Heart left ventricle (tissue), 16 donors: ENCODE measurements at regions not wholly inside any gene's neighbourhood (a gene's known extent, or its start where the extent isn't known, plus 50 kb on each side); places are given as distances from the start of the nearest gene placed in this dataset.

ENCODE experiments used
- ATAC-seq, 4 donors: fragments of 200-7000 bp; cut with Tn5 transposase; one replicate each; pipeline ENCODE4 v1.9.1; 2020 to 2022; ENCODE audit warnings: moderate library complexity in 4 of 4, mild to moderate bottlenecking in 3 of 4, moderate number of reproducible peaks in 1 of 4
- DNase-seq, 5 donors: peaks; one replicate each; pipeline ENCODE4 v3.0.0-alpha.2; 2020
- H3K27ac ChIP-seq, 12 donors: fragments of 200-600 bp; sonication (generic) in 4 of 12; one replicate each; pipeline versions ENCODE4 v1.5.0 to v1.8.0; 2016 to 2022; ENCODE audit warnings: mild to moderate bottlenecking in 2 of 12
- H3K27me3 ChIP-seq, 9 donors: fragments of 200-600 bp; sonication (generic) in 2 of 9; one replicate each; pipeline versions ENCODE4 v1.5.1 to v1.8.0; 2016 to 2022; ENCODE audit warnings: mild to moderate bottlenecking in 3 of 9
- H3K36me3 ChIP-seq, 9 donors: fragments of 200-600 bp; sonication (generic) in 2 of 9; one replicate each; pipeline versions ENCODE4 v1.5.0 to v1.8.0; 2018 to 2022; ENCODE audit warnings: mild to moderate bottlenecking in 2 of 9
- H3K4me1 ChIP-seq, 12 donors: fragments of 200-600 bp; sonication (generic) in 4 of 12; one replicate each; pipeline versions ENCODE4 v1.5.0 to v1.8.0; 2016 to 2022; ENCODE audit warnings: mild to moderate bottlenecking in 3 of 12
- H3K4me3 ChIP-seq, 12 donors: fragments of 200-600 bp; sonication (generic) in 4 of 12; one replicate each; pipeline versions ENCODE4 v1.5.0 to v1.8.0; 2017 to 2022; ENCODE audit warnings: mild to moderate bottlenecking in 9 of 12, moderate library complexity in 4 of 12
- H3K9me3 ChIP-seq, 12 donors: fragments of 200-600 bp; sonication (generic) in 4 of 12; one replicate each; pipeline versions ENCODE4 v1.5.0 to v1.8.0; 2016 to 2022; ENCODE audit warnings: mild to moderate bottlenecking in 1 of 12
- POLR2A ChIP-seq, 2 donors: fragments of 450-650 bp; IDR thresholded peaks; one replicate each; pipeline ENCODE4 v1.6.1; 2017; ENCODE audit warnings: antibody characterized with exemption in 2 of 2, mild to moderate bottlenecking in 2 of 2, moderate library complexity in 2 of 2
- WGBS, 4 donors: extraction: QIAGEN DNeasy Blood & Tissue Kit in 2 of 4; methylation state at CpG; one replicate each; pipeline versions ENCODE4 v1.1.5 to v1.1.7; 2013 to 2018; 5-methylcytosine and 5-hydroxymethylcytosine counted together
- intact Hi-C, 10 donors: fragments of 100-400 bp; cut with DNase I; formaldehyde crosslinking; loops; one replicate each; pipeline versions ENCODE4 v1.11.1 to v1.14.2; 2022
- TF ChIP-seq, protein P1 (sequence below), 12 donors: fragments of 200-600 bp; sonication (generic) in 4 of 12; IDR thresholded peaks; one replicate each; pipeline versions ENCODE4 v1.5.0 to v1.8.0; 2018 to 2022; ENCODE audit warnings: antibody characterized with exemption in 12 of 12, mild to moderate bottlenecking in 5 of 12
- donor health status: ischemic (EF 13 %, LVEDD 7.1; RV severe dilation, severe dysfunction).
- donor health status: healthy with polysubstance abuse.
- donor health status: DM: no; HTN: yes; CAD: no.
- donor health status: DM: no; HTN: no; CAD: no.
- donor health status: ischemic (EF 25% LVEDD 6.9; RV normal size, moderate dysfunction).
- donor health status: ischemic (EF 25% LVEDD 5.7; RV mildly dilated, moderate dysfunction).
- donor health status: healthy.
- donor health status: DM: yes; HTN: yes; CAD: no.
- donor health status: ischemic (EF 35%, LVEDD 5.7; RV mildly dilated, moderate dysfunction).
- donor health status: nonischemic (EF 11% LVEDD 7.7; RV severe dilation, severe dysfunction).
- donor health status: DM: yes; HTN: yes; CAD: no.
- donor health status: PGD.
- donor health status: ischemic (EF 29% LVEDD 5.4; RV normal size, mild dysfunction).
- donor health status: nonischemic (EF 23%, LVEDD 6.1; RV moderate dilation, normal function).

DNA sequence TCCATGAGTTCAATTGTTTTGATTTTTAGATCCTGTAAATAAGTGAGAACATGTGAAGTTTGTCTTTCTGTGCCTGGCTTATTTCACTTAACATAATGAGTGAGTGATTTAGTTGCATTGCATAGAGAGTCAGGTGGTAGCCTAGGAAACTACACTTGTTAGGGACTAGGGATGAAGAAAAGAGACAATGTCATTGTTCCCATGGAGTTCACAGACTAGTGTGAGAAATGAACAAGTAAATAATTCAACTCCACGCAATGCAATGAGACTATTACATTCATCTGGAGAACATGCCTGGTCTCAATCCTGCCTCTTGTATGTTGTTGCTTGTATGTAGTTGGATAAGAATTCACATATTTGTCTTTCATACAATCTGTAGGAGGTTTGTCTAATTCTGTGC is 76.3 kb upstream of the B3GAT2 start:
- no peak overlapping the region for H3K27ac ChIP-seq
- H3K27me3 ChIP-seq, result no peaks in the 10 kb centered on the region
- ATAC-seq (no peak), DNase-seq (no peak)
- H3K4me3 ChIP-seq, result no peak overlapping the region
- H3K4me1 ChIP-seq, result no peaks in the 10 kb centered on the region
- no peaks in the 10 kb centered on the region for H3K9me3 ChIP-seq
- intact Hi-C loops, result no loop called here
- no peaks in the 10 kb centered on the region for H3K36me3 ChIP-seq
- TF ChIP-seq, protein P1, sequence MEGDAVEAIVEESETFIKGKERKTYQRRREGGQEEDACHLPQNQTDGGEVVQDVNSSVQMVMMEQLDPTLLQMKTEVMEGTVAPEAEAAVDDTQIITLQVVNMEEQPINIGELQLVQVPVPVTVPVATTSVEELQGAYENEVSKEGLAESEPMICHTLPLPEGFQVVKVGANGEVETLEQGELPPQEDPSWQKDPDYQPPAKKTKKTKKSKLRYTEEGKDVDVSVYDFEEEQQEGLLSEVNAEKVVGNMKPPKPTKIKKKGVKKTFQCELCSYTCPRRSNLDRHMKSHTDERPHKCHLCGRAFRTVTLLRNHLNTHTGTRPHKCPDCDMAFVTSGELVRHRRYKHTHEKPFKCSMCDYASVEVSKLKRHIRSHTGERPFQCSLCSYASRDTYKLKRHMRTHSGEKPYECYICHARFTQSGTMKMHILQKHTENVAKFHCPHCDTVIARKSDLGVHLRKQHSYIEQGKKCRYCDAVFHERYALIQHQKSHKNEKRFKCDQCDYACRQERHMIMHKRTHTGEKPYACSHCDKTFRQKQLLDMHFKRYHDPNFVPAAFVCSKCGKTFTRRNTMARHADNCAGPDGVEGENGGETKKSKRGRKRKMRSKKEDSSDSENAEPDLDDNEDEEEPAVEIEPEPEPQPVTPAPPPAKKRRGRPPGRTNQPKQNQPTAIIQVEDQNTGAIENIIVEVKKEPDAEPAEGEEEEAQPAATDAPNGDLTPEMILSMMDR (IDR thresholded peaks at IDR 0.05), result no peak
- TF ChIP-seq POLR2A (IDR thresholded peaks at IDR 0.05), result no peak
- WGBS, 4 donors, result 80 to 95% (median 93%) methylated on average over 1 of the region's 1 CpG

DNA sequence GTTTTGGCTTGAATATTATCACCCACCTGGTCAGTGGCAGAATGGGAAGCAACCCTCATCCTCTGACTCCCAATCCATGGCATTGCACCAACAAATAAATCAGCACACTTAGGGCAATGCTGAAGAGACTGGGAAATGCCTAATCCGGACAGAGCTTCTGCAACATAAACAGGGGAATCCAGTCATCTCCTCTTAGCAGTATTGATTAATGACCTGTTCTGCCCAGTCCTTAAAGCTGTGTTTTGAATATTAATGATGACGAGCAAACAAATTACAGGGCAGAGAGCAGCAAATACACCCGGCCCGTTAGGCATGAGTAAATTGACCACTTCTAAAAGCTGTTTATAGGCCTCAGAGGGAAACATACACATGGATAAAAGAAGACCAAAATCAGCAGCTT is 77.0 kb upstream of the B3GAT2 start:
- intact Hi-C loops, result no loop called here
- H3K36me3 ChIP-seq, result no peaks in the 10 kb centered on the region
- TF ChIP-seq, protein P1 (IDR thresholded peaks at IDR 0.05), result no peak
- TF ChIP-seq POLR2A (IDR thresholded peaks at IDR 0.05), result no peak
- no peak overlapping the region for H3K27ac ChIP-seq
- ATAC-seq (no peak), DNase-seq (no peak)
- 71 to 81% (median 73%) methylated on average over 4 of the region's 4 CpGs for WGBS, 4 donors
- H3K4me1 ChIP-seq, result peaks cover 0 to 1% (median 0%) of the 10 kb centered on the region in 12 donors
- no peaks in the 10 kb centered on the region for H3K27me3 ChIP-seq
- no peak overlapping the region for H3K4me3 ChIP-seq
- H3K9me3 ChIP-seq, result no peaks in the 10 kb centered on the region

GRCh38 chr6:71034563-71035345 is 77.9 kb upstream of the B3GAT2 start:
- intact Hi-C loops, result no loop called here
- H3K36me3 ChIP-seq, result no peaks in the 10 kb centered on the region
- no peak overlapping the region for H3K4me3 ChIP-seq
- no peaks in the 10 kb centered on the region for H3K9me3 ChIP-seq
- no peak overlapping the region for H3K27ac ChIP-seq
- DNase-seq, result no peak
- H3K4me1 ChIP-seq, result peaks cover 0 to 5% (median 0%) of the 10 kb centered on the region in 12 donors
- no peaks in the 10 kb centered on the region for H3K27me3 ChIP-seq
- ATAC-seq, result no peak
- no peak for TF ChIP-seq POLR2A (IDR thresholded peaks at IDR 0.05)
- TF ChIP-seq, protein P1 (IDR thresholded peaks at IDR 0.05), result no peak
- 77 to 94% (median 85%) methylated on average over 4 of the region's 4 CpGs for WGBS, 4 donors

DNA sequence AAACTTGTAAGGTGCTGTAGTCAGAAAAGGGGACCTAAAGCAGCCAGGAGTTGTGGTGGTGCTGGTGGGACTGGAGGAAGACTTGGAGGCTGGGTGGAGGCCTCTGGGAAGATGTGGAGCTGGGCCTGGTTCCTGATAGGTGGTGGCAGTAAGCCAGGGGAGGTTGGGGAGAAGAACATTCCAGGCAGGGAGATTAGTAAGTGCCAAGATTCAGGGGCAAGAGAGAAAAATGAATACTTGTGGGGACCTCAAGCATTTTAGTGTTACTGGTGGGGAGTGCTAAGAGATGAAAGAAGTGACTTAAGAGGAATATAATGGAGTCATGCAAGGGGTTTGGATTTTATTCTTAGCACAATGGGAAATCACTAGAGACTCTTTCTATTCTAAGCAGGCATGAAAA is 79.0 kb upstream of the B3GAT2 start:
- Histone ChIP-seq H3K36me3 (no peaks in the 10 kb centered on the region), H3K27me3 (no peaks in the 10 kb centered on the region), H3K4me3 (no peak overlapping the region), H3K9me3 (no peaks in the 10 kb centered on the region), H3K4me1 (peaks cover 0 to 5% (median 0%) of the 10 kb centered on the region in 12 donors), H3K27ac (no peak overlapping the region)
- DNase-seq (no peak), ATAC-seq (no peak)
- TF ChIP-seq, protein P1 (IDR thresholded peaks at IDR 0.05), result no peak
- no peak for TF ChIP-seq POLR2A (IDR thresholded peaks at IDR 0.05)
- intact Hi-C loops, result no loop called here
